GM21447 (cell line): ENCODE measurements at regions not wholly inside any gene's neighbourhood (a gene's known extent, or its start where the extent isn't known, plus 50 kb on each side); places are given as distances from the start of the nearest gene placed in this dataset.

Experiments used
- ATAC-seq: cut with Tn5 transposase; IDR thresholded peaks from one replicate; pipeline ENCODE4 v1.9.1; 2021; ENCODE audit not compliant: unreplicated experiment

DNA sequence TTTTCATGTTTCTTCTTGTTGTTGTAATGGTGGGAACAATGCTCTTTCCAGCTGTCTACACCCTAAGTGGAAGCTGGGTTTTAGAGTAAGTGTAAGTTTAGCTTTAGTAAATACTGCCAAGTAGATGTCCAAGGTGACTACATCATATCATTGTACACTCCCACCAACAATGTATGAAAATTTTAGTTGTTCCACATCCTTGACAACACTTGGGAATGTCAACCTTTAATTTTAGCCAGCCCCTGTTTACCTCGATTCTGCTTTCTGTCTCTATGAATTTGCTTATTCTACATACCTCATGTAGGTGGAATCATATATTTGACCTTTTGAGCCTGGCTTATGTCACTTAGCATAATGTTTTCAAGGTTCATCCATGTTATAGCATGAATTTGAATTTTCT, 93.0 kb downstream of the MTPAP start:
- no peak for ATAC-seq

DNA sequence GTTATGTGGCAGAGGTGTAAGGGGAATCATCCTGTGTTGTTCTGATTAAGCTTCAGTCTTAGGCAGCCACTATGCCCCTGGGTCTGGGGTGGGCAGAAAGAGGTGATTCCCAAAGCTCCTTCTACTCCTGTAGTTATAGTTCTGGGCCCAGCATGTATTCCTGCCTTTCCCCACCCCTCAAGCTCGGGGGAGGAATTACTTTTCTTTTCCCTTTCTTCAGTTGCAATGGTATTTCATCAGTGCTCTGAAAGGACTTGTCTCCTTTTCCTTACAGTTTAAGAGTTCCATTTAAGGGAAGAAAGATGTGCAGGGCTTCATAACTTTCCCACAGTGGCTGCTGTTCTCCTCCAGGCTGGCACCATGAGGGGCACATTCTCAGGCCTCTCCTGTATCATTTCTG, 94.2 kb downstream of the MTPAP start:
- no peak for ATAC-seq

DNA sequence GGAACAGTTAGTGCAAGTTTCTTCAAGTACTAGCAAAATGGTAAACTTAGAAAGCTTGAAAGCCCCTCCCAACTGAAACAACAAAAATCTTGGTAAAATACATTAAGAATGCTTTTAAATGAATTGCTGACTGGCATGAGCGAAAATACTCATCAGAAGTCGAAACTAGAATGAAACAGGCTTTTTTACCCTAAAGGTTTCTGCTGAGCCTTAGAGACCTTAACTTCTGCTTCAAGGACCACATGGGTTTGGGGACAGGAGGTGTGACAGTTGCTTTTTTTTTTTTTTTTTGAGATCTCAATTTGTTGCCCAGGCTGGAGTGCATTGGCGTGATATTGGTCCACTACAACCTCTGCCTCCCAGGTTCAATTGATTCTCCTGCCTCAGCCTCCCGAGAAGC, 100.3 kb downstream of the MTPAP start:
- no peak for ATAC-seq

DNA sequence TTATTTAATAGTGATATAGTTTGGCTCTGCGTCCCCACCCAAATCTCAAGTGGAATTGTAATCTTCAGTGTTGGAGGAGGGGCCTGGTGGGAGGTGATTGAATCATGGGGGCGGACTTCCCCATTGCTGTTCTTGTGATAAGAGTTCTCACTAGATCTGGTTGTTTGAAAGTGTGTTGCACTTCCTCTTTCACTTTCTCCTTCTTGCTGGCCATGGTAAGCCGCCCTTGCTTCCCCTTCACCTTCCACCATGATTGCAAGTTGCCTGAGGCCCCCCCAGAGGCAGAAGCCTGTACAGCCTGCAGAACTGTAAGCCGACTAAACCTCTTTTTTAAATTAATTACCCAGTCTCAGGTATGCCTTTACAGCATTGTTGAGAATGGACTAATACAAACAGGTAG, 101.4 kb downstream of the MTPAP start:
- ATAC-seq, result peak; percentile 61

DNA sequence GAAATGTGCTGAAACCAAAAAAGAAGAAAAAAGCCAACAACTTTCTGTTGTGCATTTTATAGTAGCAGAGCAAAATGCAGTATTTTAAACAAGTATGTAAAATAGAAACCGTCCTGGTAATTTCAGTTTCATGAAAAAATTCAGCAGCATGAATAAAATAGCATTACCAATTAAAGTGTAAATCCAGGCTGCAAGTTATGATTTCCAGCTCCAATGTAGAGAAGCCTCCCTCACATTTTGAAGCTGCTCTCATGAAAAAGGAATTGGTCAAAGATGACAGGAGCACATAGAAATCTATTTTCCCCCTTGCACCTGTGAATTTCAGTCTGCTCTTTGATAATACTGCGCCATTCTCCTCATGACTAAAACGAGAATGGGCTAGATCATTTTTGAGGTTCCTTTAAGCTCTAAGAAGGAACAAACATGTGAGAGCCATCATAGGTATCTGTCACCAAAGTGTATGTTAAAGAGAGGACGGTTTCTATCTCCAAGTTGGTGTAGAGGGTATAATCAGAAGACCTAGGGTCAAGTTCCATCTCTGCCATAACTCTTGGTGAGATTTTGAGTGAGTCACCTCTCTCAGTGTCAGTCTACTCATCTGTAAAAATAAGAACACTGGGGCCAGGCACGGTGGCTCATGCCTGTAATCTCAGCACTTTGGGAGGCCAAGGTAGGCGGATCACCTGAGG, 107.5 kb downstream of the MTPAP start:
- no peak for ATAC-seq

DNA sequence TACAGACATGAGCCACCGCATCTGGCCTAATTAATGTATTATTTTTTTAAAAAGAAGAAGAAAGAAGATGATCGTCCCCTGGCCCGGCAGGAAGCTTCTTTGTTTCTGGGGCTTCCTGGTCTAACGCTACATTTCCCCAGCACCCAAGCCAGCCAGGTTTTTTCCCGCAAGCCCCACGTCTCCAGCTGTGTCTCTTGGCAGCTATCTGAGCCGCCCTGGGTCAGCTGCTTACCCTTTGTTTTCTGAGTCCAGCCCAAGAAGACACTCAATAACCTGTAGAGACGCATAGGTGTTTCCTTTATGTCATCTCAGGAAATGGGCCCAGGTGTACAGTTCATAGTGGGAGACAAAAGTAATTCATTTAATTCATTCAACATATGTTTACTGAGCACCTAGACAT, 110.2 kb downstream of the MTPAP start:
- ATAC-seq, result no peak

DNA sequence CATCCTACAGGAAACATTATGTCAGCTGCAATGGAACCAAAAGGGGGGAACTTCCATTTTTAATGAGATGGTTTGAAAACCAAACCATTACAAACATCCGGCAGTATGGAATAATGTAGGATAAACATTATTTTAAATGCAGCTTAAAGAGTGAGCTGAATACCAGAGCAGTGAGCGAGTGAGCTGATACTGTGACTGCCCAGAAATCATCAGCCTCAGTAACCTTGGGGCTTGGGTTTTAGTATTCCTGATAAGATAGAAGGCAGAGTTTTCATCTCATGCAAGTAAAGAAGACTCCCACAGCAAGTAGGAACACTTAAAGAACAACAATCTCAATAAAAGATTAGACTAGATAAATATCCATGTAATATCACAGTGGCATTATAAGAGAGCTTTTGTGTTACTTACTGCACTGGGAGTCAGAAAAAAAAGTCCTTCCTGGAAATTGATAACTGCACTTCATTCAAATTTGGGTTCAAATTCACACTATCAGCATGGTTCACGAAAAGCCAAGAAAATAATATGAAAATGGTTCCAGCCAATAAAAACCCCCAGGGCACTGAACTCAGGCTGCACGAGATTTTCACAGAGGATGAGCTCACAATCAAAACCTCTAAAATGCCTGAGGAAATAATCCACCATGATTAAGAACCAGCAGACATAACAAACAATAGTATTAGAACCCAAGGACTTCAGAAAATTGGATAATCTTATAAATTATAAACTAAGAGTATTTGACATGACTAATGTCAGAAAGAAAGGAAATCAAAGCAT, 115.7 kb downstream of the MTPAP start:
- no peak for ATAC-seq

DNA sequence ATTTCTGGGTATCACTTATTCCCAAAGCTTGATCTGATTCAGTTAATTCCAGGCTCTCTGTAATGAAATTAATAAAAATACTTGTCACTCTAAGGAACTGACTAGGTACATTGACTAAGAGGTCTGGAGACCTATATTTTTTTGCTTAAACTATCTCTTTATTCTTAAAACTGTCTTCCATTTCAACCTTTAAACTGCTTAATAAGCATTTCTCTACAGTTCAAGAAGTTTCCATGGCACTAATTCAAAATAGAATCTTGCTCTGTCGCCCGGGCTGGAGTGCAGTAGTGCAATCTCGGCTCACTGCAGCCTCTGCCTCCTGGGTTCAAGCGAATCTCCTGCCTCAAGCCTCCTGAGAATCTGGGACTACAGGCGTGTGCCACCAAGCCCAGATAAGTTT, 117.4 kb downstream of the MTPAP start:
- ATAC-seq, result no peak

DNA sequence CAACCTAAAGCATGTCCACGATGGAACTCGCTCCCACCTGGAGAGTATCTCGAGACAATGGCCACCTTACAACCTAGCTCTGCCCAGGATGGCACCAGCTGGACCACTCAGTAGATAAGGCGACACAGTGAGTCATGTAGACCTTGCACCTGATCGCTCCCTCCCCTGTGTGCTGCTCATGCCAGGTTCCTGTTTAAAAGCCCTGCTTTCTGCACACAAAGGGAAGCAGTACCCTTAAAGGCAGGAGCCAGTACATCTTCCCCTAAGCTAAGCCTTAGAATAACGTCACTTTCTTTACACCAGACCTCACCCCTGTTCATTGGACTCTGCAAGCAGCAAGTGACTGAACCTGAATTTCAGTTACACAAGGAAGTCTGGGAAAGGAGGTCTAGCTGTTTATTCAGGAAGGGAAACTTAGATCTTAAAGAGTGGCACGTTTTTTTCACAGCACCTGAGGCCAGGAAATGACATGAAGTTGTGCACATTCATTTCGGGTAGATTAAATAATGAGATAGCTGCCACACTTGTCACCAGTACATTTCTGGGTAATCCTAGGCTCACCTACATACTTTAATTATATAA, 117.9 kb downstream of the MTPAP start:
- ATAC-seq, result no peak

DNA sequence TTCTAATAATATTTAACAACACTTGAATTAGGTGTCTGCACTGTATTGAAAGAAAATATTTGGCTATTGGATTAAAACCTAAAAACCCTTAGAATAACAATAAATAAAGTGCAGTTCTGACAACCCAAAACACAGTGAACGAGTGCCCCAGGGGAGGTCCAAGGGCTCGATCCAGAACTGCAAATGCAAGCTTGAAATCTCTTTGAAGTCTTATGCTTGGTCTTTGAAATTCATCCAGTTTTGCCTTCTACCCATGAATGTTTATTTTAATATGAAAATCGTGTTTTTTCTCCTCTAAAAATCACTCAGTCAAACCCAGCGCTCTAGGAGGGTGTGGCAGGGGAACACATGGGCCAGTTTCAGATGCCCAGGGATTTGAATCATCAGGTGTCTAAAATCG, 119.5 kb downstream of the MTPAP start:
- no peak for ATAC-seq

DNA sequence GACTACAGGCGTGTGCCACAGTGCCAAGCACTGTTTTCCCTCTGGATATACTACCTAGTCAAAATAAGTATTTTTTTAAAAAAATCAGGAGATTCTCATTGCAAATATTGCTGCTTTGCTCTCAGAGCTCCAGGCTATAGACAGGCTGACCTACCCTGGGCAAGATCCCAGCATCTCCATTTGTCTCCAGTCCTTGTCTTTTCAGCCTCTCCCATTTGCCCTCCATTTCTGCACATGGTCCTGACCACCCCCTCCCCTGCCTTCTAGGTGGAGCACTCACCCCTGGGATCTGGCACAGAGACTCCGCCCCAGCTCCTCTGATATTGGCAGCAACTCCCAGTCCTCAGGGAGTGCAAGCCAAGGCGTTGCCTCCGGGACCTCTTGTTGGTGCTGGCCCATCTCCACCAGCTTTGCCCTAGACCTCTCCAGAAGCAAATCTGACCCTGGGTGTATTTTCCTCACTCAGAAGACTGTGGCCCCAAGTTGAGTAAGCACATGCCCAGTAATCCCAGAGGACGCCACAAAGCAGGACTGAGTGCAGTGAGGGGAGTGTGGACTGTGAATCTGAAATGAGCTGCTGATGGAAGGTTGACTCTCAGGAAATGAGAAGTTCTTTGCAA, 120.6 kb downstream of the MTPAP start:
- ATAC-seq, result no peak

DNA sequence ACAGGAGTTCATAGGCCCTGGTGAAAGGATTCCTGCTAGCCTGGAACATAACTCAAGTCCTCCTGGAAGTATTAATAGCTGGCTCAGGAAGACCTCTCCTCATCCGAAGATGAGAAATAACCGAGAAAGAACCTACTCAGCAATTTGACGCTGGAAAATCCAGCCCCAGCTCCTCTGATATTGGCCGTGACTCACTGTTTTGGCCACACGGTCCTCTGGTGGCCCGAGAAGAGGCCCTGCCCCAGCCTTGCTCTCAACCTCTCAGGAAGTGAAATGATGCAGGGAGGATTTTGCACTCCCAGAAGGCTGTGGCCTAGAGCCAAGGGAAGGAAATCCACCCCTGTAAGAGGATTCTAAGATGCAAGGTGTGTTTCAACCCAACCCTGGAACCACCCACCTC, 121.6 kb downstream of the MTPAP start:
- ATAC-seq, result no peak

DNA sequence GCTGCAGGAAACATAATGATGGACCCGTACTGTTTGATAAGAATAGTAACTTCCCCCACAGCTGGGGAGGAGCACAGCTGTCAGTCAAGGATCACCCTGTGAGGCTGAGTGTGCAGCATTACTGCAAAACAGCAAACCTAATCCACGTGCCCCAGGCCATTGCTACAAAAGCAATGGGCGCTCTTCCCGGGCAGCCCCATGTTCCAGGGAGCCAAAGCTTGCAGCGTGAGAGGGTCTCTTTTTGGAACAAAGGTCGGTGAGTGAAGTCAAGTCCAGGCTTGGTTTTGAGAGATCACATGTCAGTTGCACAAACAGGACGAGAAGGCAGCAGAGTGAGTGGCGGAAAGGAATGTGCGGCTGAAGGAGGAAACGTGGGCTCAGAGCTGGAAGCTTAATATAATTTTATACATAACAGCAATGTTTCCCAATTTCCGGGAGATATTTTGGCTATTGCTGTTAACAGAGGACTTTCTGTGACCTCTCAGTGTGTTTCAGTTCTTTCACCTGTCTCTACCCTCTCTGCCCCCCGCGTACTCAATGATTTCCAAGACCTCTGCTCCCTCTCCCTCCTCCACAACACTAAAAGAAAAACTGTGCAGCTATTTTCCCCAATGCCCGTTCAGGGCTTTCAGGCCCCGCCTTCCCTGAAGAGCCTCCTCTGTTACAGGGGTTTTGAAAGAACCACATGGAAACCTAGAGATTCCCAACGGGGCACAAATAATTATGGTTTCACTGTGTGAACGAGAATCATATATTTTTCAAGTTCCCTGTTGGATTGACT, 128.9 kb downstream of the MTPAP start:
- ATAC-seq, result no peak

DNA sequence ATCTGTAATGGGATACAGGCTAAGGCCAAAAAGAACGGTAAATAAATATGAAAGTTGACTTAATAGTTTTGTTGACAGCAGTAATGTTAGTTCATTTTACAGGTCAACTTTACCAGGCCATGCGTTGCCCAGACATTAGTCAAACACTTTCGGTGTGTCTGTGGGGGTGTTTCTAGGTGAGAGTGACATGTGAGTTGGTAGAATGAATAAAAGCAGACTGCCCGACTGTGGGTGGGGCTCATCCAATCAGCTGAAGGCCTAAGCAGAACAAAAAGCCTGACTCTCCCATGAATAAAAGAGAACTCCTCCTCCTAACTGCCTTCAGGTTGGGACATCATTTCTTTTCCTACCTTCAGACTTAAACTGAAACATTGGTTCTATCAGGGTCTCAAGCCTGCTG, 132.3 kb downstream of the MTPAP start:
- no peak for ATAC-seq

DNA sequence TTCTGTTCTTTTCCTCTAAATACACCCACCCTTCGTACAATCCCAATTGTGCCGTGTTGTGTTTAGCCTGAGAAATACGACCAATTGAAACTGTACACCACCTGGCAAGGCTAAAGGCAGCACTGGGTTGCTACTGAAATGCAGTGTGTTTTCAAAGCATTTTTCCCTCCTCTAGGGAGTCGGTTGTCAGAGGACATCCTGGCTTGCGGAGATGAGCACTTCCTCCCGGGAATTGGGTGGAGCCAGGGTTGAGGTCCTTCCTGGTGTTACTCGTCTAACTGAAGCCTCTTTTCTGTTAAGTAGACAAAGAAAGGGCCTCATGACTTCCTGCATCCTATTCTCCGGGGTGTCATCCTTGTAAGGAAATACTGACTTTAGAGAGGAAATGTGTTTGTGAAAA, 133.5 kb downstream of the MTPAP start:
- no peak for ATAC-seq

DNA sequence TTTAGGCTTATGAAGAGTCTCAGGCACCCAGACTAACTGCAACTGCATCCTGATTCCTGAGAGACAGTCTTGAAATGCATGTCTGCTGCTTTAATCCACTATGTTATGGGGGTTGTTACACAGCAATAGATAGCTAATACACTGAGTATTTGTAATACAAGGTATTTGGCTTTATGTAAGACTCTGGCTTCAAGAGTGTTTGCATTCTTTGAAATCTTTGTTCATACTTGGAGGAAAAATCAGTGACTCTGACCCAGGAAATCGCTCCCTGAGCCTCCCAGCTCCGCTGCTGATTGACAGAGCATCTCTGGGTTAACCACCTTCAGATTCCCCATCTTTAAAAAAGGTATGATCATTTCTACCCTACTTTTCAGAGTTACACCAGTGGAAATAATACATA, 133.9 kb downstream of the MTPAP start:
- no peak for ATAC-seq

DNA sequence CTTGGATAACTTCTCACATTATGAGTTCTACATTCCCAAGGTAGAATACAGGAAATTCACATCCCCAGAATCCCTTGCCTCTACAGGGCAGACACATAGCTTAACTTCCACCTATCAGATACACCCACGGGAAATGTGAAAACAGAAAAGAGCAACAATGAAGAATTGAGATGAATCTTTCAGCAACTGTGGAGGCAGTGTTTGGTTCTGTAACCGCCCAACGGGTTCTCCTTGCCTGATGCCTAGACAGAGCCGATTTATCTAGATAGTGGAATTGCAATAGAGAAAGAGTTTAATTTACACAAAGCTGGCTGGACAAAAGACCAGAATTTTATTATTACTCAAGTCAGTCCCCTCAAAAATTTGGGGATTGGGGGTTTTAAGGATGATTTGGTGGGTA, 138.8 kb downstream of the MTPAP start:
- no peak for ATAC-seq

DNA sequence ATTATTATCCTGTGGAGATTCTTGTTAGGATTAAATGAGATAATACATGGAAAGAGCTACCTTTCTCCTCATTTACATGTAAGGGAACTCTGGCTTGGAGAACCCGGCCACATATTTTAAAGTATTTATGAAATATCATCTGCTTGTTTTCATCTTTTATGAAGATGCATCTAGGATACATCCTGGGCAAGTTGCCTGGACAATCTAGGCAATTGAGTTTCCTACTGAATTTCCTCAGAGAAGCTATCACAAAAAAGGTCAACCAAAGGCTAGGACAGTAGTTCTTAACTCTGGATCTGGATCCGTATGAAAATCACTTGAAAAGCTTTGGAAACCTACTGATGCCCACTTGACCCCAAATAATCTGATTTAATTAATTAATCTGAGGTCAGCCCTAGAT, 140.7 kb downstream of the MTPAP start:
- ATAC-seq, result no peak

DNA sequence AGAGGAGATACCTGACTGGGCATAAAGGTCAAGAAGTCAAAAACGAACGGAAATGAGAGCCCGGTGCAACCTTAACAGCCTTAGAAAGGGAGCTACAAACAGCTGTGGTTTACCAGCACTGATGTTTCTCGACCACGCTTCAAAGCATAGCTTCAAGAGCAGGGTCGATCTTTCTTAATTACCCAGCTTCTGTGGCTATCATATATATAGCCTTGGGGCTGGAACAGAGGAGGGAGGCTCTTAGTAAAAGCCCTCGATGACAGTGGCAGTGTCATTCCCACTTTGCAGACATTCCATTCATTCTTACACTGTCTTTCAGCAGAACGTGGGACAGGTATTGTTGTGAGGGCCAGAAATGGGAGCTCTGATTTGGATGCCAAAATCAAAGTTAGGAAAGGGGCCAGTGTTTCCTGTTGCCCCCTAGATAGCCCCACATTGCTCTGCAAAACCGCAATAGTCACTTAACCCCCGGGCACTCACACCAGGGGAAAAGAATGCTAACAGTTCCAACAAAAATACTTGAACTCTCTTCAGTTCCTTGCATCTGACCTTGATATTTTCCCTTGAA, 141.5 kb downstream of the MTPAP start:
- ATAC-seq, result no peak

DNA sequence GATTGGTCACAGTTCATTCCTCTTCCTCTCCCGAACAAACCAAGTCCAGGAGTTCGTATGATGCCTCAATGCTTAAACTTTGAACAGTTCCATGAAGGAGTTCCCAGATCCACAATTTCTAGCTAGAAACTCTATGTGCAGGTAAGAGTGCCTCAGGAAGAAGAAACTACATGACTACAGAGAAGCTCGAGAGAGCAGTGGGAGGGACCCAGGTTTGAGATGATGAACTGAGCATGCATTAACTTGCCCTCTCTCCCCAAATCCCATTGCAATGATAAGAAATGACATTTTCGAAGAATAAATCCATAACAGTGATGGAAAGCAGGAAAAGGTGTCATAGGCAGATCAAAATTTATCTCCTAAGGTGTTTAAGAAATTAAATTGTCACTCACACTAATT, 140.6 kb upstream of the JCAD start:
- no peak for ATAC-seq
